ENCODE measurements at regions not wholly inside any gene's neighbourhood (a gene's known extent, or its start where the extent isn't known, plus 50 kb on each side); places are given as distances from the start of the nearest gene placed in this dataset.

DNA sequence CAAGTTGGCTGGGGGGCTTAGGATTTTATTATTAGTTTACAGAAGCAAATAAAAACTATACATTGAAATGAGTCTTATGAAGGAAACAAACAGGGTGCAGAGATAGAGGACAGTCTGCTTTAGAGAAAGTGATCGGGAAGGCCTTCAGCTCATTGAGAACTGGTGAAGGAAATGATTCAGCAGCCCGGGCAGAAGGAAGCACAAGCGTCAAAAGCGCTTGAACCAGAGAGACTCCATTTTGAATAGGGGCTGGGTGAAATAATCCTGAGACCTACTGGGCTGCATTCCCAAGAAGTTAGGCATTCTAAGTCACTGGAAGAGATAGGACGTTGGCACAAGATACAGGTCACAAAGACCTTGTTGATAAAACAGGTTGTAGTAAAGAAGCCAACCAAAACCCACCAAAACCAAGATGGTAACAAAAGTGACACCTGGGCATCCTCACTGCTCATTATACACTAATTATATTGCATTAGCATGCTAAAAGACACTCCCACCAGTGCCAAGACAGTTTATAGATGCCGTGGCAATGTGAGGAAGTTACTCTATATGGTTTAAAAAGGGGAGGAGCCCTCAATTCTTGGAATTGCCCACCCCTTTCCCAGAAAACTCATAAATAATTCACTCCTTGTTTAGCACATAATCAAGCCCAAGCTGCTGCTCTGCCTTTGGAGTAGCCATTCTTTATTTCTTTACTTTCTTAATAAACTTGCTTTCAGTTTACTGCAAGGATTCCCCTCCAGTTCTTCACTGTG is 83.1 kb upstream of the MPP7 start:
- no peak overlapping the region for H2AFZ ChIP-seq

DNA sequence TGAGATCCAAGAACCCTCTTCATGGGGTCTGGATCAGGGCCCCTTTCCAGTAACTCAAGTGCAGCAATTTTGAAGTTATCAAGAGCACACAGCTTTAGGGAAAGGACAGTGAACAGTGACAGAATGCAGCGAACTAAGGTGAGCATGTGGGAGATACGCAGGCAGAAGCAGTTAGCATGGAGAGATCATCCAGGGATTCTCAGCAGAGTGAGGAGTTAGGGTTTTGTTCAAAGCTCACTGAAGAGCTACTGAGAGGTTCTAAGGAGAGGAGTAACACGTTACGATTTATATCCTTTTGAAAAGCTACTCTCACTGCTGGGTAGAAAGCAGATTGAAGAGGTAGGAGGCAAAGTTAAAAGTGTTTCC is 83.6 kb upstream of the MPP7 start:
- Histone ChIP-seq H3K27ac (no peak overlapping the region), H3K36me3 (replicated peaks; ENCODE audit: insufficient read depth, low read depth) (no peaks in the 10 kb centered on the region), H3K9me2 (replicated peaks; ENCODE audit: insufficient read depth) (no peaks in the 10 kb centered on the region), H4K20me1 (ENCODE audit: insufficient read depth, poor library complexity, severe bottlenecking) (no peaks in the 10 kb centered on the region), H3K79me2 (no peaks in the 10 kb centered on the region), H3K4me1 (ENCODE audit: insufficient read depth) (no peaks in the 10 kb centered on the region), H3K27me3 (no peaks in the 10 kb centered on the region), H3K9me3 (ENCODE audit: low read depth) (no peaks in the 10 kb centered on the region), H3K4me3 (no peak overlapping the region), H2AFZ (no peak overlapping the region), H3K4me2 (no peak overlapping the region)
- WGBS (ENCODE audit: low lambda C conversion rate, missing lambda C conversion rate) = 71% methylated on average over 4 of the region's 4 CpGs
- DNase-seq (ENCODE audit: low spot score) = no peak
- TF ChIP-seq, protein P1, sequence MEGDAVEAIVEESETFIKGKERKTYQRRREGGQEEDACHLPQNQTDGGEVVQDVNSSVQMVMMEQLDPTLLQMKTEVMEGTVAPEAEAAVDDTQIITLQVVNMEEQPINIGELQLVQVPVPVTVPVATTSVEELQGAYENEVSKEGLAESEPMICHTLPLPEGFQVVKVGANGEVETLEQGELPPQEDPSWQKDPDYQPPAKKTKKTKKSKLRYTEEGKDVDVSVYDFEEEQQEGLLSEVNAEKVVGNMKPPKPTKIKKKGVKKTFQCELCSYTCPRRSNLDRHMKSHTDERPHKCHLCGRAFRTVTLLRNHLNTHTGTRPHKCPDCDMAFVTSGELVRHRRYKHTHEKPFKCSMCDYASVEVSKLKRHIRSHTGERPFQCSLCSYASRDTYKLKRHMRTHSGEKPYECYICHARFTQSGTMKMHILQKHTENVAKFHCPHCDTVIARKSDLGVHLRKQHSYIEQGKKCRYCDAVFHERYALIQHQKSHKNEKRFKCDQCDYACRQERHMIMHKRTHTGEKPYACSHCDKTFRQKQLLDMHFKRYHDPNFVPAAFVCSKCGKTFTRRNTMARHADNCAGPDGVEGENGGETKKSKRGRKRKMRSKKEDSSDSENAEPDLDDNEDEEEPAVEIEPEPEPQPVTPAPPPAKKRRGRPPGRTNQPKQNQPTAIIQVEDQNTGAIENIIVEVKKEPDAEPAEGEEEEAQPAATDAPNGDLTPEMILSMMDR (IDR thresholded peaks at IDR 0.05; ENCODE audit: poor library complexity) = no peak
- TF ChIP-seq EZH2 (IDR thresholded peaks at IDR 0.05; ENCODE audit: borderline replicate concordance) (no peak), EZH2phosphoT487 (IDR thresholded peaks at IDR 0.05; ENCODE audit: low read depth, severe bottlenecking, unreplicated experiment) (no peak)

More for the DNA sequence above, 83.1 kb upstream of the MPP7 start:
- no peaks in the 10 kb centered on the region for H3K36me3 ChIP-seq (replicated peaks; ENCODE audit: insufficient read depth, low read depth)
- TF ChIP-seq, protein P1 (IDR thresholded peaks at IDR 0.05; ENCODE audit: poor library complexity) = no peak
- TF ChIP-seq EZH2phosphoT487 (IDR thresholded peaks at IDR 0.05; ENCODE audit: low read depth, severe bottlenecking, unreplicated experiment) (no peak), EZH2 (IDR thresholded peaks at IDR 0.05; ENCODE audit: borderline replicate concordance) (no peak)
- H3K4me2 ChIP-seq = no peak overlapping the region
- WGBS (ENCODE audit: low lambda C conversion rate, missing lambda C conversion rate) = 86% methylated on average over 6 of the region's 6 CpGs
- H3K27me3 ChIP-seq = no peaks in the 10 kb centered on the region
- no peaks in the 10 kb centered on the region for H4K20me1 ChIP-seq (ENCODE audit: insufficient read depth, poor library complexity, severe bottlenecking)
- H3K4me3 ChIP-seq = no peak overlapping the region
- no peak for DNase-seq (ENCODE audit: low spot score)
- no peak overlapping the region for H3K27ac ChIP-seq
- H3K9me3 ChIP-seq (ENCODE audit: low read depth) = no peaks in the 10 kb centered on the region
- H3K9me2 ChIP-seq (replicated peaks; ENCODE audit: insufficient read depth) = no peaks in the 10 kb centered on the region
- H3K79me2 ChIP-seq = no peaks in the 10 kb centered on the region
- no peaks in the 10 kb centered on the region for H3K4me1 ChIP-seq (ENCODE audit: insufficient read depth)

DNA sequence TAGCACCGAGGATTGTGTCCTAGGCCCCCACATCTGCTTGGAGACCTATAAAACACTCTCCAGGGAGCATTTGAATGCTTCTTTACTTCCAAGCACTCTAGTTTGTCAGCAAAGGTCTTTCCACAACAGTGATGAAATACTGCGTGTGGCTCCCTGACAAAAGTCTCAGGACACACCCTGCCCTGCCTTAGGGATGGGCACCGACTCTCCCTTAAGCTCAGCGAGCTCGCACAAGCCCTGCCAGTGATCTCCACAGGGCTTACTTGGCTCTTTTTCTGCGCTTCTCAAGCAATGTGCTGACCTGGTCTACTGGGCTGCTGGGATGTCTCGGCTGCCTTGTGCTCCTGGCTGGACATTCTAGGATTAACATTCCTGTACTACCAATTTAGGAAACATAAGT is 84.3 kb upstream of the MPP7 start:
- TF ChIP-seq EZH2phosphoT487 (IDR thresholded peaks at IDR 0.05; ENCODE audit: low read depth, severe bottlenecking, unreplicated experiment) = no peak
- TF ChIP-seq, protein P1 (IDR thresholded peaks at IDR 0.05; ENCODE audit: poor library complexity) = no peak
- TF ChIP-seq EZH2 (IDR thresholded peaks at IDR 0.05; ENCODE audit: borderline replicate concordance) = no peak
- no peaks in the 10 kb centered on the region for H3K9me2 ChIP-seq (replicated peaks; ENCODE audit: insufficient read depth)
- H3K36me3 ChIP-seq (replicated peaks; ENCODE audit: insufficient read depth, low read depth) = no peaks in the 10 kb centered on the region
- no peak overlapping the region for H3K4me2 ChIP-seq
- no peak overlapping the region for H3K27ac ChIP-seq
- WGBS (ENCODE audit: low lambda C conversion rate, missing lambda C conversion rate) = 78% methylated on average over 7 of the region's 7 CpGs
- no peaks in the 10 kb centered on the region for H4K20me1 ChIP-seq (ENCODE audit: insufficient read depth, poor library complexity, severe bottlenecking)
- no peak overlapping the region for H2AFZ ChIP-seq
- H3K27me3 ChIP-seq = no peaks in the 10 kb centered on the region
- H3K79me2 ChIP-seq = no peaks in the 10 kb centered on the region
- no peak for DNase-seq (ENCODE audit: low spot score)
- no peaks in the 10 kb centered on the region for H3K9me3 ChIP-seq (ENCODE audit: low read depth)
- no peak overlapping the region for H3K4me3 ChIP-seq
- H3K4me1 ChIP-seq (ENCODE audit: insufficient read depth) = no peaks in the 10 kb centered on the region

All from hepatocyte (in vitro differentiated cells).